Transverse colon (tissue), 4 donors: ENCODE measurements at regions not wholly inside any gene's neighbourhood (a gene's known extent, or its start where the extent isn't known, plus 50 kb on each side); places are given as distances from the start of the nearest gene placed in this dataset.

Experiments used
- DNase-seq: peaks from one replicate; pipeline ENCODE4 v3.0.0-alpha.2; 2019
- H3K27ac ChIP-seq, 4 donors: fragments of 200-600 bp; sonication (generic); 2 replicates each; pipeline ENCODE4 v1.5.1; 2016 to 2018; ENCODE audit warnings: inconsistent platforms in 4 of 4
- H3K27me3 ChIP-seq: fragments of 200-600 bp; sonication (generic); 2 replicates; pipeline ENCODE4 v1.5.1; 2017; ENCODE audit warnings: inconsistent platforms
- H3K36me3 ChIP-seq, 4 donors: fragments of 200-600 bp; sonication (generic); 2 replicates each; pipeline ENCODE4 v1.5.1; 2017 to 2019; ENCODE audit warnings: inconsistent platforms in 4 of 4
- H3K4me1 ChIP-seq, 4 donors: fragments of 200-600 bp; sonication (generic); 2 replicates each; pipeline ENCODE4 v1.5.1; 2017 to 2020; ENCODE audit warnings: inconsistent platforms in 4 of 4
- H3K4me3 ChIP-seq, 4 donors: fragments of 200-600 bp; sonication (generic); 1 replicate in 1 of 4; 2 replicates in 3 of 4; pipeline versions ENCODE4 v1.5.1 to v1.6.1; 2017 to 2019; ENCODE audit warnings: inconsistent platforms in 4 of 4
- H3K9me3 ChIP-seq, 2 donors: fragments of 200-600 bp; sonication (generic); 2 replicates each; pipeline ENCODE4 v1.5.1; 2017 to 2019; ENCODE audit warnings: inconsistent platforms in 2 of 2
- CTCF ChIP-seq, 5 experiments: fragments of 200-600 bp in 3 of 5; fragments of 450-650 bp in 2 of 5; sonication (generic) in 3 of 5; IDR thresholded peaks; 1 replicate in 2 of 5; 2 replicates in 3 of 5; pipeline ENCODE4 v1.5.1; 2016 to 2017; ENCODE audit warnings: antibody characterized with exemption in 5 of 5, inconsistent platforms in 3 of 5, mild to moderate bottlenecking in 2 of 5, moderate library complexity in 1 of 5
- EP300 ChIP-seq: sonication (generic); formaldehyde crosslinking; IDR thresholded peaks from one replicate; pipeline ENCODE4 v1.6.1; 2017; ENCODE audit warnings: antibody characterized with exemption, low read depth
- POLR2A ChIP-seq: fragments of 450-650 bp; IDR thresholded peaks from one replicate; pipeline ENCODE4 v1.6.1; 2016; ENCODE audit warnings: antibody characterized with exemption, mild to moderate bottlenecking, moderate library complexity
- POLR2AphosphoS5 ChIP-seq, 3 donors: sonication (generic); formaldehyde crosslinking; IDR thresholded peaks; one replicate each; pipeline ENCODE4 v1.6.1; 2016; ENCODE audit warnings: antibody characterized with exemption in 3 of 3
- WGBS, 2 donors: methylation state at CpG; one replicate each; pipeline ENCODE4 v1.1.5; 2018; ENCODE audit warnings: low coverage in 1 of 2; 5-methylcytosine and 5-hydroxymethylcytosine counted together
- in situ Hi-C, 4 donors: fragments of 200-750 bp; cut with MboI; loops; one replicate each; pipeline versions ENCODE4 v1.15.0 to v1.15.1; 2017; ENCODE audit warnings: low sequenced_read_pairs in 3 of 4, low pct_ligation_motif_present in 1 of 4, low pct_unique_long_range_greater_than_20kb in 1 of 4
- intact Hi-C: fragments of 100-400 bp; cut with DNase I; formaldehyde crosslinking; loops from one replicate; pipeline ENCODE4 v1.15.1; 2023; ENCODE audit warnings: low total_unique reads

- in situ Hi-C loops (no loop called here), intact Hi-C loops (no loop called here)
- whole genome bisulfite sequencing, 2 donors, result 75 to 86% methylated on average over 1 of the region's 1 CpG
Measured at GRCh38 chr14:54114941-54115340, 158.3 kb upstream of the BMP4 start.

GRCh38 chr14:54116198-54116885 lies 159.7 kb upstream of the BMP4 start:
- DNase-seq, result no peak
- in situ Hi-C loops, result no loop called here
- intact Hi-C loops, result no loop called here
- no peak for TF ChIP-seq EP300
- TF ChIP-seq POLR2AphosphoS5 (IDR thresholded peaks at IDR 0.05), result no peak
- no peak for TF ChIP-seq CTCF (IDR thresholded peaks at IDR 0.05)
- TF ChIP-seq POLR2A, result no peak
- peaks cover 0 to 13% (median 0%) of the 10 kb centered on the region in 4 donors for H3K4me1 ChIP-seq
- no peak overlapping the region for H3K27ac ChIP-seq
- H3K36me3 ChIP-seq, result no peaks in the 10 kb centered on the region
- H3K4me3 ChIP-seq, result no peak overlapping the region
- WGBS, 2 donors, result 75 to 79% methylated on average over 2 of the region's 2 CpGs
- no peaks in the 10 kb centered on the region for H3K27me3 ChIP-seq
- no peaks in the 10 kb centered on the region for H3K9me3 ChIP-seq

More at GRCh38 chr14:54114941-54115340, 158.3 kb upstream of the BMP4 start:
- peaks cover 0 to 13% (median 0%) of the 10 kb centered on the region in 4 donors for H3K4me1 ChIP-seq
- H3K27me3 ChIP-seq, result no peaks in the 10 kb centered on the region
- TF ChIP-seq CTCF (IDR thresholded peaks at IDR 0.05) (no peak), POLR2A (no peak), POLR2AphosphoS5 (IDR thresholded peaks at IDR 0.05) (no peak), EP300 (no peak)
- H3K36me3 ChIP-seq, result no peaks in the 10 kb centered on the region
- H3K27ac ChIP-seq, result no peak overlapping the region
- no peaks in the 10 kb centered on the region for H3K9me3 ChIP-seq
- H3K4me3 ChIP-seq, result no peak overlapping the region
- DNase-seq, result no peak

- H3K9me3 ChIP-seq, result no peaks in the 10 kb centered on the region
- H3K27ac ChIP-seq, result no peak overlapping the region
- no peak for DNase-seq
- peaks cover 0 to 13% (median 0%) of the 10 kb centered on the region in 4 donors for H3K4me1 ChIP-seq
- no peaks in the 10 kb centered on the region for H3K27me3 ChIP-seq
- TF ChIP-seq POLR2A (no peak), POLR2AphosphoS5 (IDR thresholded peaks at IDR 0.05) (no peak), EP300 (no peak), CTCF (IDR thresholded peaks at IDR 0.05) (no peak)
- in situ Hi-C loops (no loop called here), intact Hi-C loops (no loop called here)
- H3K36me3 ChIP-seq, result no peaks in the 10 kb centered on the region
- no peak overlapping the region for H3K4me3 ChIP-seq
- 57 to 61% methylated on average over 2 of the region's 2 CpGs for WGBS, 2 donors
Measured at GRCh38 chr14:54116972-54117371, 160.3 kb upstream of the BMP4 start.

GRCh38 chr14:54117396-54117795 lies 160.8 kb upstream of the BMP4 start:
- no peaks in the 10 kb centered on the region for H3K9me3 ChIP-seq
- no peak overlapping the region for H3K4me3 ChIP-seq
- no peak for DNase-seq
- in situ Hi-C loops, result no loop called here
- no peaks in the 10 kb centered on the region for H3K36me3 ChIP-seq
- peaks cover 0 to 13% (median 0%) of the 10 kb centered on the region in 4 donors for H3K4me1 ChIP-seq
- 36 to 43% methylated on average over 3 of the region's 3 CpGs for WGBS, 2 donors
- no peaks in the 10 kb centered on the region for H3K27me3 ChIP-seq
- TF ChIP-seq CTCF (IDR thresholded peaks at IDR 0.05) (no peak), EP300 (no peak), POLR2AphosphoS5 (IDR thresholded peaks at IDR 0.05) (no peak), POLR2A (no peak)
- intact Hi-C loops, result no loop called here
- no peak overlapping the region for H3K27ac ChIP-seq
